ENCODE measurements at regions not wholly inside any gene's neighbourhood (a gene's known extent, or its start where the extent isn't known, plus 50 kb on each side); places are given as distances from the start of the nearest gene placed in this dataset.

DNA sequence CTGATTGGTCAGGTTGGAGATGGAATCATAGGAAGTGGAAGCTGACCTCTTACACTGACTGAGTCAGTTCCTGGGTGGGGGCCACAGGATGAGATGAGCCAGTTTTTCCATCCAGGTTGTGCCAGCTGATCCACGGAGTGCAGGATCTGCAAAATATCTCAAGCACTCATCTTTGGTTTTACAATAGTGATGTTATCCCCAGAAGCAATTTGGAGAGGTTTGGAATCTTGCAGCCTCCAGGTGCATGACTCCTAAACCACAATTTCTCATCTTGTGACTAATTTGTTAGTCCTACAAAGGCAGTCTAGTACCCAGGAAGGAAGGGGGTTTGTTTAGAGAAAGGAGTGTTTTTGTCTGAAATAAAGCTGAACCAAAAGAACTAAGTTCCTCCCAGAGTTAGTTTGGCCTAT, 212.8 kb downstream of the SLITRK6 start:
- ChIA-PET CTCF (no interaction called here), POLR2A (no interaction called here), RAD21 (ENCODE audit: low non-redundant PET in 1 of 2, low total read pairs in 2 of 2, uncharacterized antibody in 2 of 2, unreplicated experiment in 2 of 2) (no interaction called here)
- no peaks in the 10 kb centered on the region for H3K4me1 ChIP-seq (ENCODE audit: control insufficient read depth in 1 of 2, insufficient read depth in 2 of 2, low read length in 2 of 2)
- intact Hi-C loops (cut with micrococcal nuclease): no loop called here
- H3K9me2 ChIP-seq (ENCODE audit: insufficient read depth): no peaks in the 10 kb centered on the region
- H3K9me3 ChIP-seq (ENCODE audit: control insufficient read depth in 1 of 2, insufficient read depth in 1 of 2, low read depth in 1 of 2, low read length in 2 of 2): no peaks in the 10 kb centered on the region
- H3K9ac ChIP-seq (ENCODE audit: low read length): no peak overlapping the region
- no peaks in the 10 kb centered on the region for H3K79me2 ChIP-seq (ENCODE audit: insufficient read depth, low read length)
- H3K27ac ChIP-seq (ENCODE audit: low read depth, low read length): no peak overlapping the region
- BruUV-seq (replicated peaks): no TSS peak
- no peak overlapping the region for H3K4me2 ChIP-seq (ENCODE audit: low read length)
- no peak overlapping the region for H3K4me3 ChIP-seq (replicated peaks in 1 of 2; ENCODE audit: low read depth in 1 of 2, low read length in 2 of 2)
- no peak for TF ChIP-seq CBX3 (IDR thresholded peaks at IDR 0.05; ENCODE audit: low read depth)
- no peak for TF ChIP-seq SRF (IDR thresholded peaks at IDR 0.05; ENCODE audit: low read depth)
- TF ChIP-seq SP1 (IDR thresholded peaks at IDR 0.05; ENCODE audit: low read depth): no peak
- TF ChIP-seq RAD21 (IDR thresholded peaks at IDR 0.05; ENCODE audit: low read depth): no peak
- TF ChIP-seq FOSL1 (IDR thresholded peaks at IDR 0.05; ENCODE audit: low read depth): no peak
- no peak for TF ChIP-seq CEBPB (IDR thresholded peaks at IDR 0.05; ENCODE audit: low read depth)
- TF ChIP-seq ZFX (IDR thresholded peaks at IDR 0.05): no peak
- TF ChIP-seq, protein P1, sequence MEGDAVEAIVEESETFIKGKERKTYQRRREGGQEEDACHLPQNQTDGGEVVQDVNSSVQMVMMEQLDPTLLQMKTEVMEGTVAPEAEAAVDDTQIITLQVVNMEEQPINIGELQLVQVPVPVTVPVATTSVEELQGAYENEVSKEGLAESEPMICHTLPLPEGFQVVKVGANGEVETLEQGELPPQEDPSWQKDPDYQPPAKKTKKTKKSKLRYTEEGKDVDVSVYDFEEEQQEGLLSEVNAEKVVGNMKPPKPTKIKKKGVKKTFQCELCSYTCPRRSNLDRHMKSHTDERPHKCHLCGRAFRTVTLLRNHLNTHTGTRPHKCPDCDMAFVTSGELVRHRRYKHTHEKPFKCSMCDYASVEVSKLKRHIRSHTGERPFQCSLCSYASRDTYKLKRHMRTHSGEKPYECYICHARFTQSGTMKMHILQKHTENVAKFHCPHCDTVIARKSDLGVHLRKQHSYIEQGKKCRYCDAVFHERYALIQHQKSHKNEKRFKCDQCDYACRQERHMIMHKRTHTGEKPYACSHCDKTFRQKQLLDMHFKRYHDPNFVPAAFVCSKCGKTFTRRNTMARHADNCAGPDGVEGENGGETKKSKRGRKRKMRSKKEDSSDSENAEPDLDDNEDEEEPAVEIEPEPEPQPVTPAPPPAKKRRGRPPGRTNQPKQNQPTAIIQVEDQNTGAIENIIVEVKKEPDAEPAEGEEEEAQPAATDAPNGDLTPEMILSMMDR (IDR thresholded peaks at IDR 0.05 in 2 of 3, conservative IDR thresholded peaks at IDR 0.05 in 1 of 3; ENCODE audit: borderline replicate concordance in 1 of 3, insufficient read depth in 1 of 3, low read depth in 2 of 3, low read length in 2 of 3): no peak
- TF ChIP-seq SIN3A (IDR thresholded peaks at IDR 0.05; ENCODE audit: low read depth): no peak
- TF ChIP-seq TCF7L2 (IDR thresholded peaks at IDR 0.05; ENCODE audit: borderline replicate concordance, extremely low read depth, insufficient read depth, insufficient read length): no peak
- TF ChIP-seq EGR1 (IDR thresholded peaks at IDR 0.05; ENCODE audit: low read depth): no peak
- TF ChIP-seq, protein P2, sequence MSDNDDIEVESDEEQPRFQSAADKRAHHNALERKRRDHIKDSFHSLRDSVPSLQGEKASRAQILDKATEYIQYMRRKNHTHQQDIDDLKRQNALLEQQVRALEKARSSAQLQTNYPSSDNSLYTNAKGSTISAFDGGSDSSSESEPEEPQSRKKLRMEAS (IDR thresholded peaks at IDR 0.05): no peak
- H3K36me3 ChIP-seq (ENCODE audit: control insufficient read depth in 1 of 2, insufficient read depth in 2 of 2, low read length in 2 of 2): no peaks in the 10 kb centered on the region
- H2AFZ ChIP-seq (ENCODE audit: low read depth, low read length, poor library complexity, severe bottlenecking): no peak overlapping the region
- ATAC-seq (no peak), DNase-seq (ENCODE audit: low read depth, low spot score) (no peak)
- no peaks in the 10 kb centered on the region for H4K20me1 ChIP-seq (ENCODE audit: insufficient read depth)
- no peaks in the 10 kb centered on the region for H3K27me3 ChIP-seq (ENCODE audit: insufficient read depth, low read length)

All from HCT116 (cell line).